ENCODE measurements at regions not wholly inside any gene's neighbourhood (a gene's known extent, or its start where the extent isn't known, plus 50 kb on each side); places are given as distances from the start of the nearest gene placed in this dataset.

DNA sequence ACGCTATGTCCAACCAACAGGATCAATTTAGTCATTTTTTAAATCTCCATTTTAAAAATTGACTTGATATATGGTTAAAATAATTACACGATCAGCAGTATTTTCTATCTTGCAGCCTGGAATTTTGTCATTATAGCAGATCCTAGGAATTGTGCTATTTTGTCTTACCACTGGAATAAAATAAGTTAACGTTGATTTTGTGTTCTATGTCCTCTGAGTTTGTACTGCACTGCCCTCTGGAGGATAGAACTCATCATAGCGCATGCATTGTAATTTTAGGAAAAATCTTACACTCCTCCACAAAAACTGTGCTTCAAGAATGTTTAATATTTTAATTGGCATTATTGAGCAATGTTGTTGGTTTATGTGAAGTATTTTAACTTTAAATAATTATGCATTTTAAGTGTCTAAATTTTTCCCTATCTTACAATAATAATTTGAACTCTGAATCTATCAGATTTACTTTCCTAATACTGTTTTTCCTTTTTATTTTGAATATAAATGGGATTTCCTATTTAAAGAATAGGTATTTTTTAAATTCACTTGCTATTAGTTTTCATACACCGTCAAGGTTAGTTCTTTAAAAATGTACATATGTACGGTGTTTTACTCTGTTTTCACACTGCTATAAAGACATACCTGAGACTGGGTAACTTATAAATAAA lies 220.1 kb downstream of the PPP1R3A start:
- Histone ChIP-seq H3K36me3 (ENCODE audit: control insufficient read depth in 1 of 2, insufficient read depth in 2 of 2, low read length in 2 of 2) (no peaks in the 10 kb centered on the region), H3K27me3 (ENCODE audit: low read depth, low read length) (no peaks in the 10 kb centered on the region), H3K27ac (ENCODE audit: low read length) (no peak overlapping the region), H3K4me3 (ENCODE audit: low read depth in 1 of 2, low read length in 2 of 2) (no peak overlapping the region), H3K9me3 (ENCODE audit: control insufficient read depth in 1 of 2, low read length in 2 of 2) (no peaks in the 10 kb centered on the region), H3K4me1 (ENCODE audit: control insufficient read depth in 1 of 2, insufficient read depth in 2 of 2, low read length in 2 of 2) (peaks cover 0 to 5% of the 10 kb centered on the region in 2 donors)

DNA sequence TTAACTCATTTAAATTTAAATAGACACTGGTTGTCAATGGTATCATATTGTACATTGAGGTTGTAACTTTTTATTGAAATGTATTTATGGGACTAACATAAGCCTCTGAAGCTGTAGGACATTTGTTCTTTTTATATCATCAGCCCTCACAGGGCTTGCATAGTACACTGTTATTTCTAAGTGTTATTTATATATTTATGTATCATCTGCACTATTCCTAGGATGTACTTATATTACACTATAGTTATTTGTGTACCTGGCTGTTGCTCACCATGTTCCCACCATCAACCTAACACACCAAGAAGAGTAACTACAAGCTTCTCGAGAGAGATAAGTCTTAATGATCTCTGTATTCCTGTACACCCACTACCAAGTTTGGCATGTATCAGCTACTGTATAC lies 224.7 kb downstream of the PPP1R3A start:
- Histone ChIP-seq H3K36me3 (ENCODE audit: control insufficient read depth in 1 of 2, insufficient read depth in 2 of 2, low read length in 2 of 2) (no peaks in the 10 kb centered on the region), H3K27me3 (ENCODE audit: low read depth, low read length) (no peaks in the 10 kb centered on the region), H3K9me3 (ENCODE audit: control insufficient read depth in 1 of 2, low read length in 2 of 2) (no peaks in the 10 kb centered on the region), H3K4me3 (ENCODE audit: low read depth in 1 of 2, low read length in 2 of 2) (no peak overlapping the region), H3K27ac (ENCODE audit: low read length) (no peak overlapping the region), H3K4me1 (ENCODE audit: control insufficient read depth in 1 of 2, insufficient read depth in 2 of 2, low read length in 2 of 2) (no peaks in the 10 kb centered on the region)

DNA sequence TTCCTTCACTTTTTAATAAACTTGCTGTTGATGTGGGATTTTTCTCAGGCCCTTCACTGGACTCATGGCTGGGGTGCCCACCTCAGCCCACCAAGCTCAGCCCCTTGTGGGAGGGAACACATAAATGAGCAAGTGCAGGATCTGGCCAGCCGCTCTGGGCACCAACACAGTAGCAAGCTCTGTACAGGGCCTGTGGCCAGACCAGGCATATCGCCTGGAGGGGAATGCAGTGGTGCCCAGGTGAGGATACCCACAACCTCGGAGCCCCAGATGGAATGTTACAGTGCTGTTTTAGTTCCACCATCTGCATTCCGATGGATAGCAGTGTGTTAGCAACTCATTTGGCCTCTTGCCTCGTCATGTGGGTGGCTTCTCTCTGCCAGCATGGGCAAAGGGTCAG lies 234.6 kb downstream of the PPP1R3A start:
- Histone ChIP-seq H3K4me3 (ENCODE audit: low read depth in 1 of 2, low read length in 2 of 2) (no peak overlapping the region), H3K9me3 (ENCODE audit: control insufficient read depth in 1 of 2, low read length in 2 of 2) (no peaks in the 10 kb centered on the region), H3K36me3 (ENCODE audit: control insufficient read depth in 1 of 2, insufficient read depth in 2 of 2, low read length in 2 of 2) (no peaks in the 10 kb centered on the region), H3K27me3 (ENCODE audit: low read depth, low read length) (no peaks in the 10 kb centered on the region), H3K4me1 (ENCODE audit: control insufficient read depth in 1 of 2, insufficient read depth in 2 of 2, low read length in 2 of 2) (no peaks in the 10 kb centered on the region), H3K27ac (ENCODE audit: low read length) (no peak overlapping the region)

DNA sequence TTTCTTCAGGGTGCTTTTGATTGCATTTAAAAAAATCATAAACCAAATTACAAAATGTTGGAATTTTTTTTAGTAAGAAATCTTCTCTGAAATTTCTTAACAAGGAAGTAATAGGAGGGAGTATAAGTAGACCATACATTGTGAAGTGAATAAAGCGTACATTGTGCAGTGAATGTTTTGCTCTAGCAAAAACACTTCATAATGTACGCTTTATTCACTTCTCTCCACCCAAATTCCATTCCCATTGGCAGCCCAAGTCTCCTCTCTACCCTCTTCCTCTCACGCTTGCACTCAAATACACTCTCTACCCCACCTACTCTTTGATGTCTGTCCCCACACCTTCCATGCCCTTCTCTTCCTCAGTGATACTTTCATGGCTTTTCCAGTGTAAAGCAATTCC lies 241.0 kb downstream of the PPP1R3A start:
- peaks cover 0 to 7% of the 10 kb centered on the region in 2 donors for H3K9me3 ChIP-seq (ENCODE audit: control insufficient read depth in 1 of 2, low read length in 2 of 2)
- no peak overlapping the region for H3K4me3 ChIP-seq (ENCODE audit: low read depth in 1 of 2, low read length in 2 of 2)
- no peak overlapping the region for H3K27ac ChIP-seq (ENCODE audit: low read length)
- H3K36me3 ChIP-seq (ENCODE audit: control insufficient read depth in 1 of 2, insufficient read depth in 2 of 2, low read length in 2 of 2), result no peaks in the 10 kb centered on the region
- no peaks in the 10 kb centered on the region for H3K4me1 ChIP-seq (ENCODE audit: control insufficient read depth in 1 of 2, insufficient read depth in 2 of 2, low read length in 2 of 2)
- no peaks in the 10 kb centered on the region for H3K27me3 ChIP-seq (ENCODE audit: low read depth, low read length)

DNA sequence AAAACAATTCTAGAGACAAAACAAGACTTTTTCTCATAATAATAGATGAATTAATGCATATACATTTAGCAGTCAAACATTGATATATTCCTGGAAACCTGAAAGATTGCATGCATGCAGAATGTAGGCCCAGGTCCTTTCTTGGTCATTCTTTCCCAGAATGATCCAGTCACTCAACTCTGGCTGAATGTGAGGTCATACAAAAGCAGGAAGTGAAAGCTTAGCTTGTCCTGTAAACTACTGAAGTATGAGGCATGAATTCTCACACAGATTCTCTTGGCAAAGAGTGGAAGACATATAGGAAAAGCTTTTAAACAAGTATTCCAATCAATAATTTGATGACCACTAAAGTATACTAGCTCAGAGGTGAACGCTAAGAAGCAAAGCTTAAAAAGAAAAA lies 253.9 kb downstream of the PPP1R3A start:
- no peaks in the 10 kb centered on the region for H3K36me3 ChIP-seq (ENCODE audit: control insufficient read depth in 1 of 2, insufficient read depth in 2 of 2, low read length in 2 of 2)
- no peak overlapping the region for H3K27ac ChIP-seq (ENCODE audit: low read length)
- no peak overlapping the region for H3K4me3 ChIP-seq (ENCODE audit: low read depth in 1 of 2, low read length in 2 of 2)
- no peaks in the 10 kb centered on the region for H3K27me3 ChIP-seq (ENCODE audit: low read depth, low read length)
- H3K4me1 ChIP-seq (ENCODE audit: control insufficient read depth in 1 of 2, insufficient read depth in 2 of 2, low read length in 2 of 2), result no peaks in the 10 kb centered on the region
- no peaks in the 10 kb centered on the region for H3K9me3 ChIP-seq (ENCODE audit: control insufficient read depth in 1 of 2, low read length in 2 of 2)

DNA sequence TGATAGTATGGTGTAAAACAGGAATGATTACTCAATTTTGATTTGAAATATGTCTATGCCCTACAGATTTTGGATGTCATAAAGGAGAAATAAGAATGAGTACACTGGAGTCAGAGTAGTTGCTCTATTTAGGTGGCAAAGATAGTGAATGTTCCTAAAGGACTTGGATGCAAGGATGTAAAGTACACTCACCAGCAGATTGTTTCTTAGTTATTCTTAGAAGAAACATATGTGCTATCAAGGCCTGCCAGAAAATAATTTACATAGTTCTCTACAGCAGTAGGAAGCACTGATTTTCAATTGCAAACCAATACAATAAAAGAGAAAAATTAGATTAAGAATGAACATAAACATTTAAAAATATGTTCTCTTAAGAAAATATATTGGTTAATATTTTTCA lies 259.4 kb downstream of the PPP1R3A start:
- Histone ChIP-seq H3K36me3 (ENCODE audit: control insufficient read depth in 1 of 2, insufficient read depth in 2 of 2, low read length in 2 of 2) (no peaks in the 10 kb centered on the region), H3K4me3 (ENCODE audit: low read depth in 1 of 2, low read length in 2 of 2) (no peak overlapping the region), H3K27ac (ENCODE audit: low read length) (no peak overlapping the region), H3K4me1 (ENCODE audit: control insufficient read depth in 1 of 2, insufficient read depth in 2 of 2, low read length in 2 of 2) (no peaks in the 10 kb centered on the region), H3K9me3 (ENCODE audit: control insufficient read depth in 1 of 2, low read length in 2 of 2) (no peaks in the 10 kb centered on the region), H3K27me3 (ENCODE audit: low read depth, low read length) (no peaks in the 10 kb centered on the region)

DNA sequence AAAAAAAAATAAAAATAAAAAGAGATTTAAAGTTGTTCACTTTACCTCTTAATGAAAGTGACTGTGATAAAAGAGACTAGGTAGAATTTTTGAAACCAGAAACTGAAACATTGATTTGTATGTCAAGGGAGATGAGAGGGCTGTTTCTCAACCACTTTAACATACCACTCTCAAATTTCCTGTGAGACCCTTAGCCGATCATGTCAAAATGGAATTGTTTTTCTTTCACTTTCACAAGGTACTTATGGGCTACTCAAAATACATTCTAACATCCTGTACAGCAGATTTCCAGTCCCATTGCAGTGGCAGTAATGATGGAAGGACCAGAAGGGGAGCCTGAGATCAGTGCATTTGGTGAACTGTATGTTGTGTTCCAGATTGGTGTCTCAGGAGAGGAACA lies 261.2 kb downstream of the PPP1R3A start:
- Histone ChIP-seq H3K27ac (ENCODE audit: low read length) (no peak overlapping the region), H3K4me3 (ENCODE audit: low read depth in 1 of 2, low read length in 2 of 2) (no peak overlapping the region), H3K9me3 (ENCODE audit: control insufficient read depth in 1 of 2, low read length in 2 of 2) (no peaks in the 10 kb centered on the region), H3K4me1 (ENCODE audit: control insufficient read depth in 1 of 2, insufficient read depth in 2 of 2, low read length in 2 of 2) (no peaks in the 10 kb centered on the region), H3K27me3 (ENCODE audit: low read depth, low read length) (no peaks in the 10 kb centered on the region), H3K36me3 (ENCODE audit: control insufficient read depth in 1 of 2, insufficient read depth in 2 of 2, low read length in 2 of 2) (no peaks in the 10 kb centered on the region)

DNA sequence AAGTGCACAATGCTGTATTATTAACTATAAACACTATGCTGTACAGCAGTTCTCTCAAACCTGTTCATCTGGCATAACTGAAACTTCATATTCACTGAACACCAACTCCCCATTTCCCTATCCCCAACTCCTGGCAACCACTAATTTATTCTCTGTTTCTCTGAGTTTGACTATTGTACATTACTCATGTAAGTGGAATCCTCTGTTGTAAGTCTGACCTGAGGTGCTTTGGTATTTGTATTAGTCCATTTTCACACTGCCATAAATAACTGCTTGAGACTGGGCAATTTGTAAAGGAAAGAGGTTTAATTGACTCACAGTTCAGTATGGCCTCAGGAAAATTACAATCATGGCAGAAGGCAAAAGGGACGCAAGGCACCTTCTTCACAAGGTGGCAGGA lies 266.3 kb downstream of the PPP1R3A start:
- H3K27ac ChIP-seq (ENCODE audit: low read length), result no peak overlapping the region
- no peak overlapping the region for H3K4me3 ChIP-seq (ENCODE audit: low read depth in 1 of 2, low read length in 2 of 2)
- no peaks in the 10 kb centered on the region for H3K4me1 ChIP-seq (ENCODE audit: control insufficient read depth in 1 of 2, insufficient read depth in 2 of 2, low read length in 2 of 2)
- H3K9me3 ChIP-seq (ENCODE audit: control insufficient read depth in 1 of 2, low read length in 2 of 2), result no peaks in the 10 kb centered on the region
- no peaks in the 10 kb centered on the region for H3K36me3 ChIP-seq (ENCODE audit: control insufficient read depth in 1 of 2, insufficient read depth in 2 of 2, low read length in 2 of 2)
- H3K27me3 ChIP-seq (ENCODE audit: low read depth, low read length), result no peaks in the 10 kb centered on the region

DNA sequence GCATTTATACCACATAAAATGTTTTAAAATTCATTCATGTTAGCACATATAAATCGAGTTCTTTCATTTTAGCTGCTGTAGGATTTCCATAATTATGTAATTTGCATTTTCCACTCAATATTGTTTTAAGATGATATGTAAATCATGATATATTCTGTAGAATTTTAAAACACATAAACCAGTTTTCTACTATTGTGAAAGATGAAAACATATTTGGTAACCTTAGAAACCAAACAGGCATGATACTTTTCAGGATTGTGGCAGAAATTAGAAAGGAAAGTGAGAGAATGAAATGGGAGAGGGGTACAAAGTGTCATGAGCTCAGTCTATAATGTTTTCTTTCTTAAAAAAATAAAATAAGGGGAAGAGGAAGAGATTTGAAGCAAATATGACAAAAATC lies 269.3 kb downstream of the PPP1R3A start:
- no peak overlapping the region for H3K27ac ChIP-seq (ENCODE audit: low read length)
- no peaks in the 10 kb centered on the region for H3K4me1 ChIP-seq (ENCODE audit: control insufficient read depth in 1 of 2, insufficient read depth in 2 of 2, low read length in 2 of 2)
- no peaks in the 10 kb centered on the region for H3K9me3 ChIP-seq (ENCODE audit: control insufficient read depth in 1 of 2, low read length in 2 of 2)
- no peaks in the 10 kb centered on the region for H3K36me3 ChIP-seq (ENCODE audit: control insufficient read depth in 1 of 2, insufficient read depth in 2 of 2, low read length in 2 of 2)
- H3K27me3 ChIP-seq (ENCODE audit: low read depth, low read length), result no peaks in the 10 kb centered on the region
- no peak overlapping the region for H3K4me3 ChIP-seq (ENCODE audit: low read depth in 1 of 2, low read length in 2 of 2)

DNA sequence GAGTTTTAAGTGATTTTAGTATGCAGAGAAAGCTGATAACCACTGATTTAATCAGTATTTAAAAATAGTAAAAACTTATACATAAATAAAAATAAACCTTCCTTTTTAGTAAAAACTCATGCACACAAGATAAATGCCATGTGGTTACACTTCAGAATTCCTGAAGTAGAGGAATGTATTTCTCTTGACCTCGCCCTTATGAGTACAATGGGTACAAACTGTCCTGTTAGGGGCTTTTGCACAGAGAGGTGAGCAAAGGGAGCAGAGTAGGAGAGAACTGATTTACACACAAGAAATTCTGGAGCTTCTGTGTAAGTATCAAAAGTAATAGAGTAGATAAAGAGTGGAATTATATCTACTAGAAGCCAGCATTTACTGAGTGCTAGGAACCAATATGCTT lies 279.6 kb downstream of the PPP1R3A start:
- no peaks in the 10 kb centered on the region for H3K4me1 ChIP-seq (ENCODE audit: control insufficient read depth in 1 of 2, insufficient read depth in 2 of 2, low read length in 2 of 2)
- H3K27ac ChIP-seq (ENCODE audit: low read length), result no peak overlapping the region
- no peak overlapping the region for H3K4me3 ChIP-seq (ENCODE audit: low read depth in 1 of 2, low read length in 2 of 2)
- no peaks in the 10 kb centered on the region for H3K36me3 ChIP-seq (ENCODE audit: control insufficient read depth in 1 of 2, insufficient read depth in 2 of 2, low read length in 2 of 2)
- H3K27me3 ChIP-seq (ENCODE audit: low read depth, low read length), result no peaks in the 10 kb centered on the region
- H3K9me3 ChIP-seq (ENCODE audit: control insufficient read depth in 1 of 2, low read length in 2 of 2), result no peaks in the 10 kb centered on the region

DNA sequence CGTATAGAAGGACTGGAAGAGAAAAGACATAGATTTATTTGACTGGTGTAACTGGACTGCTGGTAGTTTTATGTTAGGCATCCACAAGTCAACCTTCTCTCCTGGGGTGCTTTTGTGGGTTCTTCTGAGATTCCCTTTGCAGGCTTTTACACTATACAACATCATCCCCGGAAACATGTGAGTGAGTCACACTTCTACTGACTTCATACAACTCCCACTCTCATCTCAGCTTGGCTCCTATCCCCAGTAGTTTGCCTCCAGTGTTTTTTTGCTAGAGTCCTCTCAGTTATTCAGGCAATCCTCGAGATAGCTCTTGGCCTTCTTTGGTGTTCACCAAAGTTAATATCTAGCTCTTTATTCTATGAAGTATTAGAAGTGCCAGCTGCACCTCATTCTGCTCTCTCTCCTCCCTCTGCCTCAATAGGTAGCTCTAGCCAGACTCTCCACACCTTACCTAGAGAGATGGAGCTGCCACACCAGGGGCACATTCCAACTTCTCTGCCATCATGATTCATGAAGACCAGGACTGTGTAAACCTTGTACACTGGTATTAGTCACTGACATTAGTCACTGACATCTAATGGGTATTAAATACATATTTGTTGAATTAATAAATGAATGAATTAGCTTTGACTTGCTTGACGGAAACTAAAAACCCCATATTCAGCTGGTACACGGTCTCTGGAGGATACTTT lies 281.9 kb downstream of the PPP1R3A start:
- H3K36me3 ChIP-seq (ENCODE audit: control insufficient read depth in 1 of 2, insufficient read depth in 2 of 2, low read length in 2 of 2), result no peaks in the 10 kb centered on the region
- no peaks in the 10 kb centered on the region for H3K4me1 ChIP-seq (ENCODE audit: control insufficient read depth in 1 of 2, insufficient read depth in 2 of 2, low read length in 2 of 2)
- H3K27ac ChIP-seq (ENCODE audit: low read length), result no peak overlapping the region
- no peak overlapping the region for H3K4me3 ChIP-seq (ENCODE audit: low read depth in 1 of 2, low read length in 2 of 2)
- no peaks in the 10 kb centered on the region for H3K27me3 ChIP-seq (ENCODE audit: low read depth, low read length)
- no peaks in the 10 kb centered on the region for H3K9me3 ChIP-seq (ENCODE audit: control insufficient read depth in 1 of 2, low read length in 2 of 2)

DNA sequence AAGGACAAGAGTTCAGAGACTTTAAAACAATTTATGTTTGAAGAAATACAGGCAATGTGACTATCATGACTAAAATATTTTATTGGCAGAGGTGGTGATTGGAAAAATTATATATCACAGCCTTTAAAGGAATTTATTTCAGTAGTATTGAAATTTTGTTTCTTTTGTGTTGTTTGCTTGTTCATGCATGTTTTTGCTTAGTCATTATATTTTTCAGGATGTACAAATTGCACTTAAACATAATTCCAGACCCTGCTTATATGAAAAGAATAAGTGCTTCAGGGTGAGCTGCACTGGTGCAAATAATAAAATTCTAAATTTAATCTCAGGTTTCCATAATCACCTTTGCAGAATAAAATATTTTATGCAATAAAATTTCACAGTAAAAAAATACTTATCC lies 283.3 kb downstream of the PPP1R3A start:
- Histone ChIP-seq H3K4me1 (ENCODE audit: control insufficient read depth in 1 of 2, insufficient read depth in 2 of 2, low read length in 2 of 2) (no peaks in the 10 kb centered on the region), H3K9me3 (ENCODE audit: control insufficient read depth in 1 of 2, low read length in 2 of 2) (no peaks in the 10 kb centered on the region), H3K27me3 (ENCODE audit: low read depth, low read length) (no peaks in the 10 kb centered on the region), H3K36me3 (ENCODE audit: control insufficient read depth in 1 of 2, insufficient read depth in 2 of 2, low read length in 2 of 2) (no peaks in the 10 kb centered on the region), H3K4me3 (ENCODE audit: low read depth in 1 of 2, low read length in 2 of 2) (no peak overlapping the region), H3K27ac (ENCODE audit: low read length) (no peak overlapping the region)

Data from muscle layer of duodenum (tissue), 2 donors.